ENCODE measurements at regions not wholly inside any gene's neighbourhood (a gene's known extent, or its start where the extent isn't known, plus 50 kb on each side); places are given as distances from the start of the nearest gene placed in this dataset.
A peak's percentile ranks its signal among the peaks of the same experiment; 100 is the strongest.

DNA sequence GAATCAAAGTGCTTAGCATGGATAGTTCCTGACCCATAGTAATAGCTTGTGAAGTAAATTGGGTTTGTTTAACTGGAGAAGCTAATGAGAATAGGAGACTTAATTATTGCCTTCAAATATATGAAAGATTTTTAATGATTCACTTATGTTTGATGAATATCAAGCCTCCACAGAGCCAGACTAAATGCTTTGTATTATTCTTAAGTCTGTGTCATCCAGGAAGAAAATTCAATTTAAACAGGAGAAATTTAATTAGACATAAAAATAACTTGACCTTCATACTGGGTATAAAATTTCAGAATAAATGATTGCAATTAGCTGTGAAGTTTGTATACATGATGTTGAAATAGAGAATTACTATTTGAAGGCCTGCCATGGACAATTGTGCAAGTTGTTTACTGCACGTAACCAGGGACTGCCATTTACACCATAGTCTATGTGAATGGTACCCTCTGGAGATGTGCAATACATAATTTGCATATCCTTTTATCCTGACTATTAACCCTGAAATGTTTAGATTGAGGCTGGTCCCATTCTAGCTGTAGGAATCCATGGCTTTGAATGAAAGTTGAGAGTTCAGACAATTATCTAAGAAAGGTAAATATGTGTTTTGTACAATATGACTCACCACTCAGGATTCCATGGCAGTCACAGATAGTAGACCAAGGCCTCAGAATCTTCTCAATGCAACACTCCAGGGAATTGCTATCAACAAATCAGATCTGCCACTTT lies 133.5 kb upstream of the IL12B start:
- Mint-ChIP-seq H3K27me3 (ENCODE audit: unreplicated experiment) (no peaks in the 10 kb centered on the region), H3K27ac (ENCODE audit: unreplicated experiment) (no peak overlapping the region), H3K4me1 (ENCODE audit: low read depth, unreplicated experiment) (no peaks in the 10 kb centered on the region), H3K36me3 (ENCODE audit: unreplicated experiment) (no peaks in the 10 kb centered on the region), H3K4me3 (ENCODE audit: unreplicated experiment) (no peak overlapping the region), H3K9me3 (ENCODE audit: unreplicated experiment) (no peaks in the 10 kb centered on the region)
- TF ChIP-seq, protein P1, sequence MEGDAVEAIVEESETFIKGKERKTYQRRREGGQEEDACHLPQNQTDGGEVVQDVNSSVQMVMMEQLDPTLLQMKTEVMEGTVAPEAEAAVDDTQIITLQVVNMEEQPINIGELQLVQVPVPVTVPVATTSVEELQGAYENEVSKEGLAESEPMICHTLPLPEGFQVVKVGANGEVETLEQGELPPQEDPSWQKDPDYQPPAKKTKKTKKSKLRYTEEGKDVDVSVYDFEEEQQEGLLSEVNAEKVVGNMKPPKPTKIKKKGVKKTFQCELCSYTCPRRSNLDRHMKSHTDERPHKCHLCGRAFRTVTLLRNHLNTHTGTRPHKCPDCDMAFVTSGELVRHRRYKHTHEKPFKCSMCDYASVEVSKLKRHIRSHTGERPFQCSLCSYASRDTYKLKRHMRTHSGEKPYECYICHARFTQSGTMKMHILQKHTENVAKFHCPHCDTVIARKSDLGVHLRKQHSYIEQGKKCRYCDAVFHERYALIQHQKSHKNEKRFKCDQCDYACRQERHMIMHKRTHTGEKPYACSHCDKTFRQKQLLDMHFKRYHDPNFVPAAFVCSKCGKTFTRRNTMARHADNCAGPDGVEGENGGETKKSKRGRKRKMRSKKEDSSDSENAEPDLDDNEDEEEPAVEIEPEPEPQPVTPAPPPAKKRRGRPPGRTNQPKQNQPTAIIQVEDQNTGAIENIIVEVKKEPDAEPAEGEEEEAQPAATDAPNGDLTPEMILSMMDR (IDR thresholded peaks at IDR 0.05; ENCODE audit: partially characterized antibody, unreplicated experiment), result no peak
- no peak for DNase-seq

DNA sequence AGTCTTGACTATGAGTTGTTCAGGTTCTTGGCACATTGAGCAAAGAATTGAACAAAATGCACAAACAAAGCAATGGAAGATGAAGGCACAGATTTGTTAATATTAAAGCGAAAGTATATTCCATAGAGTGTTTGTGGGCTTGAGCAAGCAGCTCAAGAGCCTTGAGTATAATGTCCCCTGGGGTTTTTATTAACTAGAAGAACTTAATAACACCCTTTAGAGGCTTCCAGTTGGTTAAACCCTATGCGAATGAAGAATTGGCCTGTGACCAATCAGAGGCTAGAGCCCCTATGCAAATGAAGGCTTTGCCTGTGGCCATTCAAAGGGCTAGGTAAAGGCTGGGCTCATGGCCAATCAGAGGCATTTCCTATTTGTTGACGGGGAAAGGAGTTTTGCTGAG lies 135.3 kb upstream of the IL12B start:
- Mint-ChIP-seq H3K4me1 (ENCODE audit: low read depth, unreplicated experiment) (peaks cover 4% of the 10 kb centered on the region), H3K4me3 (ENCODE audit: unreplicated experiment) (no peak overlapping the region), H3K27me3 (ENCODE audit: unreplicated experiment) (no peaks in the 10 kb centered on the region)

DNA sequence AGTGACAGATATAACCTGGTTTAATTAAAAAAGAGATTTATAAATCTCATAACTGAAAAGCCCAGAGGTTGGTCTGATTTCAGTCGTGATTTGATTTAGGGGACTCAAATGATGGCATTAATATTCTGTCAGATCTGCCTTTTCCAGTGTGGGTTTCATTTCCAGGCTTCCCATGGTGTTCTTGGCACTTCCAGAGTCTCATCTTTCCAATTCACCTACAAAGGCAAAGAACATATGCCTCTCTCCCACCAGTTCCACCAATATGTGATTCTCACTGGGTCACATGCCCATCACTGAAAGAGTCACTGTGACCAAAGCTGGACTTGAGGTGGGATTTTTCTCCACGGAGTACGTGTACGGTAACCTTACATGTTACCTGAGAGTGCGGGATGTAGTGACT lies 137.4 kb upstream of the IL12B start:
- H3K36me3 Mint-ChIP-seq (ENCODE audit: unreplicated experiment), result peaks cover under 1% of the 10 kb centered on the region
- H3K9me3 Mint-ChIP-seq (ENCODE audit: unreplicated experiment), result peaks cover 10% of the 10 kb centered on the region
- no peak overlapping the region for H3K27ac Mint-ChIP-seq (ENCODE audit: unreplicated experiment)
- no peak overlapping the region for H3K4me3 Mint-ChIP-seq (ENCODE audit: unreplicated experiment)
- TF ChIP-seq, protein P1 (IDR thresholded peaks at IDR 0.05; ENCODE audit: partially characterized antibody, unreplicated experiment), result no peak
- H3K27me3 Mint-ChIP-seq (ENCODE audit: unreplicated experiment), result peaks cover 3% of the 10 kb centered on the region
- DNase-seq, result no peak
- peaks cover 10% of the 10 kb centered on the region for H3K4me1 Mint-ChIP-seq (ENCODE audit: low read depth, unreplicated experiment)

More for the DNA sequence above, 135.3 kb upstream of the IL12B start:
- no peak for DNase-seq
- H3K27ac Mint-ChIP-seq (ENCODE audit: unreplicated experiment), result no peak overlapping the region
- TF ChIP-seq, protein P1 (IDR thresholded peaks at IDR 0.05; ENCODE audit: partially characterized antibody, unreplicated experiment), result no peak
- H3K9me3 Mint-ChIP-seq (ENCODE audit: unreplicated experiment), result no peaks in the 10 kb centered on the region
- H3K36me3 Mint-ChIP-seq (ENCODE audit: unreplicated experiment), result no peaks in the 10 kb centered on the region

DNA sequence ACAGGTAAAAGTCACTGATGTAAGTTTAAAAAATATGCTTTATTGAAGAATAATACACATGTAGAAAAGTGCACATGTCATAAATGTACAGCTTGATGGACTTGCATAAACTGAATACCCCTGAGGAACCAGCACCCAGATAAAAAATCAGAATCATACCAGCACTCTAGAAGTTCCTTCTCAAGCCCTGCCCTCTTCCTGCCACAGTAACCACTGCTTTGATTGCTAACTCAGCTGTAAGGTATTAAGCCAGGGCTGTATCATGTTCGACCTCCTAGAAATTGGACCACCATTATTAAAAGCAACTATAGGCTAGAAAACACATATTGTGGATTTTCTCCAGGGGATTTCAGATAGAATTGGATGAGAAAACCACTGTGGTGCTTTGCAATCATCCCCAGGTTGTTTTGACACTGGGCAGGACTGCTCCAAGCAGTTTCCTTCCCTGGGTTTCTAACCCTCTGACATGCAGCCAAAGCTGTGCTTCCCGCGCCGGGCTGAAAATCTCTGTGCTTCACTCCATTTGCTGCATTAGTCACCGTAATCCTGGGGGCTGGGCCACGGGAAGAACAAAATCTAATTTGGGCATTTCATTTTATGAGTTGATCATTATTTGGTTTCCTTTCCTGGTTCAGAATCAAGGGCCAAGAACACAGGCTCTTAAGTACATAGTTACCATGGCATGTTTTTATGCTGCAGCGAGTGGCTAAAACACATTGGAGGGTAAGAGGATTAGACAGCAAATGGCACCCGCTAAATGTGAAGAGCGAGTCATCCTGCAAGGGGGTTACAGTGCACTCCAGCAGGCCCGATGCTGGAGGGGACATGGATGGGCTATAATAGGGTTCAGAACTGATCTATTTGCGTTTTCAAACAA lies 139.4 kb upstream of the IL12B start:
- Mint-ChIP-seq H3K36me3 (ENCODE audit: unreplicated experiment) (peaks cover 12% of the 10 kb centered on the region), H3K4me1 (ENCODE audit: low read depth, unreplicated experiment) (peaks cover 13% of the 10 kb centered on the region), H3K27ac (ENCODE audit: unreplicated experiment) (no peak overlapping the region), H3K4me3 (ENCODE audit: unreplicated experiment) (no peak overlapping the region), H3K27me3 (ENCODE audit: unreplicated experiment) (peaks cover 3% of the 10 kb centered on the region), H3K9me3 (ENCODE audit: unreplicated experiment) (peaks cover 14% of the 10 kb centered on the region)
- no peak for DNase-seq
- TF ChIP-seq, protein P1 (IDR thresholded peaks at IDR 0.05; ENCODE audit: partially characterized antibody, unreplicated experiment), result no peak

DNA sequence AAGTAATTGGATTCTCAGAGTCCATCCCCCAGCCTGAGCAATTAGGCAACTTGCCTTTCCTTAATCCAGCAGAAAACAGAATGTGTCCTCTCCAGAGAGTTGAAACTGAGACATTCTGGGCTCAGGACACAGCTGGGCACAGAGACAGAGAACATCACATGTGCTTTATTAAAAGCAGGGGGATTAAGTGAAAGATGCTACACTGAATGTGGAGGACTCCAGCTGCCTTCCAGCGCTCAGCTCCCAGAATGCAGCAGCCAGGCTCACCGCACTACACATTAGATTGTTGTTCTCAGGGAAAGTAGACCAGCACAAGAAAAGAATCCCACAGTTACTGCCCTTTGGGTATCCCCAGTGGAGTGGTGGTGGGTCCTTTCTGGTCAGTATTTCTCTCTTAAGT lies 141.6 kb upstream of the IL12B start:
- no peak overlapping the region for H3K4me3 Mint-ChIP-seq (ENCODE audit: unreplicated experiment)
- H3K27ac Mint-ChIP-seq (ENCODE audit: unreplicated experiment), result peak overlapping the region; percentile 79
- H3K4me1 Mint-ChIP-seq (ENCODE audit: low read depth, unreplicated experiment), result peaks cover 13% of the 10 kb centered on the region
- DNase-seq, result peak; percentile 69
- H3K27me3 Mint-ChIP-seq (ENCODE audit: unreplicated experiment), result peaks cover 3% of the 10 kb centered on the region
- peaks cover 16% of the 10 kb centered on the region for H3K9me3 Mint-ChIP-seq (ENCODE audit: unreplicated experiment)
- TF ChIP-seq, protein P1 (IDR thresholded peaks at IDR 0.05; ENCODE audit: partially characterized antibody, unreplicated experiment), result no peak
- H3K36me3 Mint-ChIP-seq (ENCODE audit: unreplicated experiment), result peaks cover 27% of the 10 kb centered on the region
